B cell (primary cell): ENCODE measurements at regions not wholly inside any gene's neighbourhood (a gene's known extent, or its start where the extent isn't known, plus 50 kb on each side); places are given as distances from the start of the nearest gene placed in this dataset.

Experiments used
- ATAC-seq: fragments of 200-7000 bp; cut with Tn5 transposase; one replicate; pipeline ENCODE4 v1.10.0; 2021; ENCODE audit warnings: low read depth, mild to moderate bottlenecking, moderate number of reproducible peaks, moderate library complexity
- CTCF ChIA-PET: fragments of 350-600 bp; sonication (Branson Sonifier 250); formaldehyde crosslinking; loops from one replicate; lab custom pipeline; 2021; ENCODE audit warnings: antibody characterized with exemption, inconsistent platforms; lab: Charles Lee
- POLR2A ChIA-PET: fragments of 350-600 bp; sonication (Branson Sonifier 250); formaldehyde crosslinking; loops from one replicate; lab custom pipeline; 2021; ENCODE audit warnings: antibody characterized with exemption; lab: Charles Lee
- DNase-seq: peaks from one replicate; pipeline ENCODE4 v3.0.0; 2013
- H2AFZ ChIP-seq: 2 replicates; pipeline ENCODE4 v1.6.1; 2012; ENCODE audit warnings: mild to moderate bottlenecking, low read depth, low read length; ENCODE audit not compliant: insufficient read depth, poor library complexity, severe bottlenecking
- H3K27ac ChIP-seq, 2 donors: 1 replicate in 1 of 2; 2 replicates in 1 of 2; pipeline ENCODE4 v1.5.1; 2012 to 2013; ENCODE audit warnings: low read length in 2 of 2, mild to moderate bottlenecking in 2 of 2, moderate library complexity in 1 of 2
- H3K27me3 ChIP-seq, 4 experiments: fragments of 200-600 bp in 1 of 4; sonication (generic) in 1 of 4; replicated peaks in 1 of 4; 1 replicate in 2 of 4; 2 replicates in 2 of 4; pipeline versions ENCODE4 v1.6.1 to v1.7.0; 2013 to 2016; ENCODE audit warnings: low read length in 3 of 4, mild to moderate bottlenecking in 2 of 4, mixed read lengths in 1 of 4, moderate library complexity in 1 of 4; ENCODE audit not compliant: insufficient read depth in 4 of 4, control insufficient read depth in 3 of 4; ENCODE audit errors: control extremely low read depth in 1 of 4
- H3K36me3 ChIP-seq, 2 experiments: replicated peaks in 1 of 2; 1 replicate in 1 of 2; 2 replicates in 1 of 2; pipeline versions ENCODE4 v1.6.1 to v1.7.1; 2013; ENCODE audit warnings: low read length in 1 of 2; ENCODE audit not compliant: insufficient read depth in 2 of 2, control insufficient read depth in 1 of 2; ENCODE audit errors: control extremely low read depth in 1 of 2, extremely low read depth in 1 of 2
- H3K4me1 ChIP-seq, 2 donors: fragments of 200-600 bp in 1 of 2; sonication (generic) in 1 of 2; 1 replicate in 1 of 2; 2 replicates in 1 of 2; pipeline versions ENCODE4 v1.5.1 to v1.6.1; 2013 to 2017; ENCODE audit warnings: low read length in 2 of 2; ENCODE audit not compliant: control insufficient read depth in 2 of 2, insufficient read depth in 2 of 2
- H3K4me2 ChIP-seq: replicated peaks from 2 replicates; pipeline ENCODE3; 2012; ENCODE audit warnings: mild to moderate bottlenecking, low read depth, low read length; ENCODE audit not compliant: poor library complexity, severe bottlenecking
- H3K4me3 ChIP-seq, 5 experiments: fragments of 200-600 bp in 1 of 5; sonication (generic) in 1 of 5; 1 replicate in 3 of 5; 2 replicates in 2 of 5; pipeline versions ENCODE4 v1.5.1 to v1.7.0; 2011 to 2016; ENCODE audit warnings: low read length in 4 of 5, mild to moderate bottlenecking in 4 of 5, low read depth in 2 of 5, control low read depth in 1 of 5, moderate library complexity in 1 of 5; ENCODE audit not compliant: insufficient read depth in 1 of 5; ENCODE audit errors: control extremely low read depth in 1 of 5, extremely low read depth in 1 of 5
- H3K79me2 ChIP-seq: fragments of 200-600 bp; sonication (generic); one replicate; pipeline ENCODE4 v1.6.0; 2016; ENCODE audit warnings: low read length; ENCODE audit not compliant: control insufficient read depth, insufficient read depth
- H3K9ac ChIP-seq: fragments of 200-600 bp; sonication (generic); 2 replicates; pipeline ENCODE4 v1.6.1; 2017; ENCODE audit warnings: mild to moderate bottlenecking, low read length, moderate library complexity
- H3K9me3 ChIP-seq, 3 donors: one replicate each; pipeline versions ENCODE4 v1.6.1 to v1.7.1; 2013; ENCODE audit warnings: low read length in 2 of 3; ENCODE audit not compliant: control insufficient read depth in 2 of 3, insufficient read depth in 1 of 3; ENCODE audit errors: control extremely low read depth in 1 of 3
- H4K20me1 ChIP-seq: 2 replicates; pipeline ENCODE4 v1.6.0; 2012; ENCODE audit warnings: mild to moderate bottlenecking, low read length; ENCODE audit not compliant: insufficient read depth, control insufficient read depth, poor library complexity, severe bottlenecking
- H3K27ac Mint-ChIP-seq: one replicate; pipeline ENCODE4 v1.8.0; 2021; ENCODE audit warnings: mixed read lengths
- H3K27me3 Mint-ChIP-seq: one replicate; pipeline ENCODE4 v1.8.0; 2021; ENCODE audit warnings: mixed read lengths
- H3K4me1 Mint-ChIP-seq: one replicate; pipeline ENCODE4 v1.8.0; 2021; ENCODE audit warnings: mixed read lengths
- H3K4me3 Mint-ChIP-seq: one replicate; pipeline ENCODE4 v1.8.0; 2021; ENCODE audit warnings: mixed read lengths
- H3K9me3 Mint-ChIP-seq: one replicate; pipeline ENCODE4 v1.8.0; 2022; ENCODE audit warnings: mixed read lengths; ENCODE audit not compliant: insufficient read depth
- EZH2 ChIP-seq: IDR thresholded peaks from 2 replicates; pipeline ENCODE4 v1.6.1; 2012; ENCODE audit warnings: borderline replicate concordance, low read depth, mild to moderate bottlenecking, moderate library complexity, low read length; ENCODE audit not compliant: insufficient read depth, poor library complexity, severe bottlenecking
- WGBS: methylation state at CpG from one replicate; pipeline ENCODE4 v1.1.5; 2013; ENCODE audit warnings: missing lambda C conversion rate; ENCODE audit not compliant: insufficient coverage; 5-methylcytosine and 5-hydroxymethylcytosine counted together
- intact Hi-C: fragments of 100-400 bp; cut with micrococcal nuclease; formaldehyde crosslinking; loops from one replicate; pipeline ENCODE4 v1.10.0; 2022
- TF ChIP-seq, protein P1 (sequence below): fragments of 200-600 bp; IDR thresholded peaks from one replicate; pipeline ENCODE4 v1.8.0; 2022; ENCODE audit warnings: antibody characterized with exemption, mild to moderate bottlenecking

DNA sequence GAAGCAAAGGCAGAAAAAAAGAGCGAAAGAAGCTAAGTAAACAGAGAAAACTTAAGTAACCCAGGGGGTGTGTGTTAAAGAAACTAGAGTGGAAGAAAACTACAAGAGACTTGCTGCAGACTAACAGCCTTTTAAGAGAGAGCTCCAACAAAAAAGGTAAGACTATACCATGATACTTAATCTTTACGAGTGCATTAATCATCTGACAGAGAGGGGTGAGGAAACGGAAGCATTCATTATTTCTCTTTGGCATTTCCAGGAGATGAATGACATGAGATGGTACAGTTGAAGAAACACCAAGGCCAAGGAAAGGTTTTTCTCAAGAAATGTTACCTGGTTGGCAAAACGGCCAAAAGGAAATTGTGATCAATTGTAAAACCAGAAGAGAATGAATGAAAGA is 906.8 kb downstream of the QKI start:
- Histone ChIP-seq H3K9ac (no peak overlapping the region), H3K4me3 (no peak overlapping the region), H3K79me2 (no peaks in the 10 kb centered on the region), H2AFZ (no peak overlapping the region), H3K36me3 (no peaks in the 10 kb centered on the region), H3K27me3 (no peaks in the 10 kb centered on the region), H4K20me1 (no peaks in the 10 kb centered on the region), H3K9me3 (peaks cover 0 to 4% (median 0%) of the 10 kb centered on the region in 3 donors), H3K4me1 (no peaks in the 10 kb centered on the region), H3K27ac (no peak overlapping the region), H3K4me2 (no peak overlapping the region)
- 86% methylated on average over 3 of the region's 4 CpGs for WGBS
- intact Hi-C loops, result no loop called here
- POLR2A ChIA-PET, result no interaction called here
- no peak for ATAC-seq
- H3K4me3 Mint-ChIP-seq, result no peak overlapping the region
- H3K27ac Mint-ChIP-seq, result no peak overlapping the region
- no peaks in the 10 kb centered on the region for H3K27me3 Mint-ChIP-seq
- CTCF ChIA-PET, result no interaction called here
- TF ChIP-seq, protein P1, sequence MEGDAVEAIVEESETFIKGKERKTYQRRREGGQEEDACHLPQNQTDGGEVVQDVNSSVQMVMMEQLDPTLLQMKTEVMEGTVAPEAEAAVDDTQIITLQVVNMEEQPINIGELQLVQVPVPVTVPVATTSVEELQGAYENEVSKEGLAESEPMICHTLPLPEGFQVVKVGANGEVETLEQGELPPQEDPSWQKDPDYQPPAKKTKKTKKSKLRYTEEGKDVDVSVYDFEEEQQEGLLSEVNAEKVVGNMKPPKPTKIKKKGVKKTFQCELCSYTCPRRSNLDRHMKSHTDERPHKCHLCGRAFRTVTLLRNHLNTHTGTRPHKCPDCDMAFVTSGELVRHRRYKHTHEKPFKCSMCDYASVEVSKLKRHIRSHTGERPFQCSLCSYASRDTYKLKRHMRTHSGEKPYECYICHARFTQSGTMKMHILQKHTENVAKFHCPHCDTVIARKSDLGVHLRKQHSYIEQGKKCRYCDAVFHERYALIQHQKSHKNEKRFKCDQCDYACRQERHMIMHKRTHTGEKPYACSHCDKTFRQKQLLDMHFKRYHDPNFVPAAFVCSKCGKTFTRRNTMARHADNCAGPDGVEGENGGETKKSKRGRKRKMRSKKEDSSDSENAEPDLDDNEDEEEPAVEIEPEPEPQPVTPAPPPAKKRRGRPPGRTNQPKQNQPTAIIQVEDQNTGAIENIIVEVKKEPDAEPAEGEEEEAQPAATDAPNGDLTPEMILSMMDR, result no peak
- TF ChIP-seq EZH2, result no peak
- no peaks in the 10 kb centered on the region for H3K9me3 Mint-ChIP-seq
- DNase-seq, result no peak
- no peaks in the 10 kb centered on the region for H3K4me1 Mint-ChIP-seq

DNA sequence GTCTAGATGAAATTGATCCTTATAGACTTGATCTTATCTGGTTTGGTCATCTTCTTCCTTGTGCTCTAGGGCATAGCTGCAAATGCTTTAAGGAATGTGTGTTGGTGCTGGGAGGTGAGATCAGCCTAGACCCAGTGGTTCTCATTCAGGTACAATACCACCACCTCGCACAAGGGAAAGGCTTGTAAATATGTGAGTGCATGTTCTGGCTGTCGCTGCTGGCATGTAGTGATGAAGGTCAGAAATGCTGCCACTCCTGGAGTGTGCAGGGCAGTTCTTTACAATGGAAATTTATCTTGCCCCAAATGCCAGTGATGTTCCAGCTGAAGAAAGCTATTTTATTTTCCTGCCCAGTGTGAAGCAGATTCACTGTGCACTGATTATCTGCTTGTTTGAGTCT is 900.9 kb downstream of the QKI start:
- Mint-ChIP-seq H3K9me3 (peaks cover 3% of the 10 kb centered on the region), H3K4me1 (no peaks in the 10 kb centered on the region), H3K4me3 (no peak overlapping the region), H3K27me3 (no peaks in the 10 kb centered on the region), H3K27ac (no peak overlapping the region)
- Histone ChIP-seq H3K4me2 (no peak overlapping the region), H3K4me3 (no peak overlapping the region), H3K27me3 (no peaks in the 10 kb centered on the region), H3K36me3 (no peaks in the 10 kb centered on the region), H3K9ac (no peak overlapping the region), H4K20me1 (no peaks in the 10 kb centered on the region), H3K79me2 (no peaks in the 10 kb centered on the region), H3K9me3 (no peaks in the 10 kb centered on the region), H3K4me1 (no peaks in the 10 kb centered on the region), H2AFZ (no peak overlapping the region), H3K27ac (no peak overlapping the region)
- ChIA-PET POLR2A (no interaction called here), CTCF (no interaction called here)
- intact Hi-C loops, result no loop called here
- ATAC-seq, result no peak
- no peak for DNase-seq
- no peak for TF ChIP-seq EZH2
- TF ChIP-seq, protein P1, result no peak
- WGBS, result 100% methylated on average over 1 of the region's 2 CpGs
